ENCODE measurements at regions not wholly inside any gene's neighbourhood (a gene's known extent, or its start where the extent isn't known, plus 50 kb on each side); places are given as distances from the start of the nearest gene placed in this dataset.
"Not testable (repeated sequence)": the region's sequence is repeated elsewhere in the genome, so short reads cannot be mapped to it uniquely, and the experiment has no call there.

DNA sequence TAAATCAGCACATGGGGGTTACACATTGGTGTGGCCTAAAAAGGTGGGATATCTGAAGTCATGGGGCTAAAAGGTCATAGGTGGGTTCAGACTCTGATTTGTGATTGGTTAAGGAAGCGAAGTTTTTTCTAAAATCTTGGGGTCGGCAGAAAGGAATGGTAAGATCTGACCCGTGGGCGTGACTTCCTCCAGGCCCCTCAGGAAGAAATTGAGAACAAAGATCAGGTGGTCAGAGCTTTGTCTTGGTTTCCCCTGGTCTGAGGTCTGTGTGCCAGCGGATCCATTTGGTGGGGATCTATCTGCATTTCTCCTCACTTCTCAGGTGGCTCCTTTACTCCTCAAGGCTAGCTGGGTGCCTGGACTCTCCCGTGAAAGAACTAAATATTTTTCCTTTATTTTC lies 302.8 kb downstream of the ABCC12 start:
- DNase-seq: no peak

DNA sequence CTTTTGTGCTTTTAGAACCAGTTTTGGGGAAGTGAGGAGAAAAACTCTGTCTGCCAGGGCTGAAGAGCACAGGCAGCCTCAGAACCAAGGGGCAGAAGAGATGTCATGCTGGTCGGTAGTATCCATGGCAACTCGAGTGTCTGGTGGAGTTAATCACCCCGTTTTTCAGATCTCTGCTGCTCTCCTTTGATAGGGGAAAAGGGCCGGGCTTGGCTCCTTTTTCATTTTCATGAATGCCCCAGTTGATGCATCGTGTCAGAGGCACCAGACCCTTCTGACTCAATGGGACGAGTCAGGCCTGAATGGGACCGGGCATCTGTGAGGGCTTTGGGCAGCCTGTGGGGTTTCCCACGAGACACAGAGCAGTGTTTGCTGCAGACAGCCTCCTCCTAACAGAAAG lies 304.6 kb downstream of the ABCC12 start:
- no peak for DNase-seq

DNA sequence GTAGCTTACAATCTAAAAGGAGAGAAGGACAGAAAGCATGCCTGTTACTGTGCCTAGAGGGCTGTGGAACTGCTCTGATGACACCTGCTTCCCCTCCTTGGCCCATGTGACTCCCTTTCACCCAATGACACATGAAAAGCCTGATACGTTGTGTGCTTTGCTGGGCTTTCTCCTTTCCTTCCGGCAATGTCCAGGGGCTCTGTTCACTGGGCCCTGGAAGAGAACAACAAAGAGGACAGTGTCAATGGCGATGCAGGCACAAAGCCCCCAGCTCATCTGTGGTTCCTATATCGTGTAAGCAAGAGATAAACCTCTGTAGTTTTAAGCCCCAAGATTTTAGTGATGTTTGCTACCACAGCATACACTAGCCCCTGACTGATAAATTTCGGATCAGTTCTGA lies 306.1 kb downstream of the ABCC12 start:
- DNase-seq: no peak

DNA sequence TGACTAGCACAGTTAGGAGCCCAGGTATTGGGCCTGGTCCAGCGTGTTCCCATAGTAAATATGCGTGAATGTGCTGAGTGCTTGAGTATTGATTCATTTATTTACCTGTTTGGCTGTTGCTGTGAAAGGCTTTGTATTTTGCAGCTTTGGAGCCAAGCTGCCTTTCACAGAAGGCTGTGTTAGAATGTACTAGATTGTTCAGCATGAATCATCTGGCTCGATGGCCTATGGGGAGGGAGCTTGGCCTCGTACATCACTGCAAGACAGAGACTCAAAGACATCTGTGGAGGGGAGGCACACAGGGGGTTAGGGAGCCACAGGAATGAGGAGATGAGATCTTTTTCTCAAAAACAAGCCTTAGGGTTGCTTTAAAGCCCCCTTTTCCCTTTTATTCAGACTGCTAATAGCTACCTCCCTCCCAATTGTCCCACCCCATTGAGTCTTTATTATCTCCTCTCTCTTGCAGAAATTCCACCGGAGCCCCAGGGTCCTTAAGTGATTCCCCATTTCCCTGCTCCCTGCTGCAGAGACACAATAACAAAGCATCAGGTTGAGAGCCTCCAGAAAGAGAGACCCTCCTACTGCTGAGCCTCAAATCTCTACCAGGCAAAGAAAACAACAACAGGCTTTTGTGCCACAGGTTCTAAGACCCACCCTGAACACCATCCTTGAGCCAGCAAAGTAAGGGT lies 307.2 kb downstream of the ABCC12 start:
- DNase-seq: no peak

DNA sequence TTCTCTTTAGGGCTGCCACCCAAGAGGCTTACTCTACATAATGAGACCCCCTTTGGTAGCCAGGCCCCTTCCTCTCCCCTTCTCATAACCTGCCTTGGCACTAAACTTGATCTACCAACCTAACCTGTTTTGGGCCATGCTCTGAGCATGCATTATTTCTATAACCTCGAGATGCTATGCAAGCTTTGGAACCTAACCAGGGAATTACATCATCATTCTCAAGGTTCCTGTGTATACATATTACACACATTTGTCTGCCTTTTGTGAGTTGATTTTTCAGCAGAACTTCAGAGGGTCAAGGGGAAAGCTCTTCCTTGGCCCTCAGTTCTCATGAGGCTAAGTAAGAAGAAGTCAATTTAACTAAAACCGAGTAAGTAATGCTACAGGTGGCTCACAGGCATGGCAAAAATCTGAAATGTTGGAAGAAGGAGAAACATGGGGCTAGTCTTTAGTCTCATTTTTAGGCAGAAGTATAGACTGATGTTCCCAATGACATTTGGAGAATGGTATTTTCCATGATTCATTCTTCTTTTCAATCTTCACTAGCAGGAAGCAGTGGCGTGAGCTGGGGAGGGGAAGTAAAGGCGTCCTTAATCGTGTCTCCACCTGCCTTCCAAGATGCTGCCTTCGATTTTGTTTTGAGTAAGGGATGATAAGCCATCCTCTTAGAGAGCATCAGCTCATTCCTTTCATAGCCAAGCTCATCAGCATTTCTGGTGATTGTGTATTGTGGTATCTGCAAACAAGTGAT lies 308.4 kb downstream of the ABCC12 start:
- no peak for DNase-seq

DNA sequence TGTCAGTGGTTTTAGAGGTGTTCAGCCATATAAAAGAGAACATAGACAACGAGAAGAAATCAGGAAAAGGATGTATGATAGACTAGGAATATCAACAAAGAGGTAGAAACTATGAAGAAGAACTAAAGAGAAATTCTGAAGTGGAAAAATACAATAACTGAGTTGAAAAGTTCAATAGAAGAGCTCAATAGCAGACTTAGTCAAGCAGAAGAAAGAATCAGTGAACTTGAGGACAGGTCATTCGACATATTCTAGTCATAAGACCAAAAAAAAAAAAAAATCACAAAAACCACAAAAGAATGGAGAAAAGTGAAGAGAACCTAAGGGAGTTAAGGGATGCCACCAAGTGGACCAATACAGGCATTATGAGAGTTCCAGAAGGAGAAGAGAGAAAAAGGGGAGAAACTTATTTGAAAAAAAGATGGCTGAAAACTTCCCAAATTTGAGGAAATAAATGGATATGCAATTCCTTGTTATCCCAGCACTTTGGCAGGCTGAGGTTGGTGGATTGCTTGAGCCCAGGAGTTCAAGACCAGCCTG lies 321.2 kb downstream of the ABCC12 start:
- DNase-seq: no peak

DNA sequence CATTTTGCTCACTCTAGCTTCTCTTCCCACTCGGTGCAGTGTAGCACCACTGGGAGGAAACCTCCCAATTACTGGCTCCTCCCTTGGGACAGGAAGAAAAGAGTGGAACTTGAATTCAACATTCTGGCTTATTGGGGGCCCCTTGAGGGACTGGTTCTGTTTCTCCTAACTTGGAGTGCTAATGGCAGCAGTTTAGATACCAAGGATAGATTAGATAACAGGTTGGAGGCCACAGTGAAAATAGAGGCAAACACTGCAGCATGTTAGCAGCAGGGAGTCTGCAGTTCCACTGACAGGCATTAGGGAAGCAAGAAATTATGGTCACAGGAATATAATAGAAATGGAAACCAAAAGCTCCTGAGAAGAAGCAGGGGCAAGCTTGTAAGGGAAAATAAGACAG lies 322.0 kb downstream of the ABCC12 start:
- no peak for DNase-seq

DNA sequence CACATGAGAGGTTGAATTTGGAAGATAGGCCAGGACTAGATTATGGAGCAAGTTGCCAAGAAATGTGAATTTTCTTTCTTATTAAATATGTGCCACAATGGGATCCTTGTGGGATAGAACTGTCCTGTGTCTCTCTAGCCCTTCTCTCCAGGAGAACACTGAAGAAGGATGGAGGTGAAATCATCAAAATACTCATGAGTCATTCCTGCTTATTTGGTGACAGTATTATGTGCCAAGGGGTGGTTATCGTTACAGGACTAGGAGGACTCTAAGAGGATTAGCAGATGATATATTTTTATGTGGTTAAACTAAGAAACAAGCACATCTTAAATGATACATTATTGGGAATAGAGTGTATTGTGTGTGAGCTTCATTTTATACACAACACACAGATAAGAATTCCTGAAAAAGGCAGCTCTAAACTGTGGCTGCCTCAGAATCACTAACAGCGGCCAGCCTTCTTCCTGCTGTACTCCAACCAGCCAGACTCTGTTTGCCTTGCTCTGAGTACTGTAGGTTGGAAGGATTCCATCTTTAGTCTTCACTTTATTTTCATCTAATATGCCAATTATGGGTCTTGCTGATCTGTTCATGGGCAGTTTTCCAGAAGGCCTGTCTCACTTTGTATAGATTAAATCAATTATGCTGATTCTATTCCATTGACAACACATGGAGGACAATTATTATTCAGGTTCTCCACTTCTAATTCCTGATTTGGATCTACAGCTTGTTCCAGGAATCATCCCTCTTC lies 325.8 kb downstream of the ABCC12 start:
- DNase-seq: no peak

DNA sequence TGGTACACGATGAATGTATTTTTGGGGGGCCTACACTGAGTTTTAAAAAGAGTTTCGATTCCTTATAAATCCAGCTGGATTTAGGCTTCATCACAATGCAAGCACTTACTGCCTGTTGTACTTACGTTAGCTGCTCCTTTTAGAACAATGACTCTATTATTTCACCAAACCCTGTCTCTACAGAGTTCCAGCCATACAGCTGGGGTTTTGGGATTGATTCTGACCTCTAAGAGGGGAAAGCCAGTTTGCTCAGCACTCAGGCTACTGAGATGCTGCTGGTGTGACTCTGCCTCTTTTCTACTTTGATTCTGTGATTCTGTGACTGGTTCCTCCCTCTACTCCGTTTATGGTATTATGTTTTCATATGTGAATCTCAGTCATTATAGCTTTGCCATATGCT lies 329.7 kb downstream of the ABCC12 start:
- no peak for DNase-seq

DNA sequence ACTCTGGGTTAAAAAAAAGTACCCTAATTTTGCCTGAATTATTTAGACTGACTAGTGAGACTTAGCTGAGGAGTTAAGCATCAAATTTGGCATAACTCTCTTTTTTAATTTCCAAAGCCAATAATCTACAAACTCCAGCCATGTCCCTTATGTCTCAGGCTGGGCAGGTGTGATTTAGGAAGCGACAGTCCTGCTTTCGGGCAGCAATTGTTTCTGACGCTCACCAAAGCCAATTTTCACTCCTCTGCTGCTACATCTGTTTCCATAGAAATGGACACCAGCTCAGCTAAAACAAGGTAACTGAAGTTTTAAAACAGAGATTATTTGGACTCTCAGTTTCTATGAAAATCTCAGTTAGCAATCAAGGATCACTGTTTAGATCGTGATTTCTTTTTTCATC lies 338.7 kb downstream of the ABCC12 start:
- no peak for DNase-seq

DNA sequence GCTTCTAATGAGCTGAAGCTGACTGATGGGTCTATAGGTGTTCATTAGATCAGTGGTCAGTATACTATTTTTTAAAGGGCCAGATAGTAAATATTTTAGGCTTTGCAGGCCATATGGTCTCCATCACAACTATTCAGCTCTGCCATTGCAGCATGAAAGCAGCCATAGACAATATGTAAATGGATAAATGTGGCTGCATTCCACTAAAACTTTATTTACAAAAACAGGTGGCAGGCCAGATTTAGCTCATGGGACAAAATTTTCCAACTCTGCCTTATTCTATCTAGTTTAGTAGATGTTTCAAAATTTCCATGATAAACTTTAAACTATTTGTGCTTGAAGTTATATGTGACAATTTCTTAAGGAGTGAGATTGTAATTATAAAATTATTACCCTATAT lies 339.3 kb downstream of the ABCC12 start:
- DNase-seq: no peak

DNA sequence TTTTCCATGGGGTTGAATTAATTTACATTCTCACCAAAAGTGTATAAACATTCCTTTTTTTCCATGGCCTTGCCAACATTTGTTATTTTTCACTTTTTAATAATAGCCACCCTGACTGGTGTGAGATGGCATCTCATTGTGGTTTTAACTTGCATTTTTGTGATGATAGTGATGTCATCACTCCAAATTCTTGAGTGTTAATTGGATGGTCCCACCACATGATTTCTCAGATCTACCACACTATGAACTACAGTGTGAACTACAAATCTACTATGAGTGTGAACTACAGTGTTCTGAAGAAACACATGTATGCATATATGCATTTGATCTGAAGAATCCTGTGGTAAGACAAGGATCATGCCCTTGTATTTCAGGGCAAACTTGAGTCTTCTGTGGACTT lies 340.1 kb downstream of the ABCC12 start:
- no peak for DNase-seq

DNA sequence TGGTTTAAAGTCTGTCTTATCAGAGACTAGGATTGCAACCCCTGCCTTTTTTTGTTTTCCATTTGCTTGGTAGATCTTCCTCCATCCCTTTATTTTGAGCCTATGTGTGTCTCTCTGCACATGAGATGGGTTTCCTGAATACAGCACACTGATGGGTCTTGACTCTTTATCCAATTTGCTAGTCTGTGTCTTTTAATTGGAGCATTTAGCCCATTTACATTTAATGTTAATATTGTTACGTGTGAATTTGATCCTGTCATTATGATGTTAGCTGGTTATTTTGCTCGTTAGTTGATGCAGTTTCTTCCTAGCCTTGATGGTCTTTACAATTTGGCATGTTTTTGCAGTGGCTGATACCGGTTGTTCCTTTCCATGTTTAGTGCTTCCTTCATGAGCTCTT lies 344.0 kb downstream of the ABCC12 start:
- DNase-seq: not testable (repeated sequence)

DNA sequence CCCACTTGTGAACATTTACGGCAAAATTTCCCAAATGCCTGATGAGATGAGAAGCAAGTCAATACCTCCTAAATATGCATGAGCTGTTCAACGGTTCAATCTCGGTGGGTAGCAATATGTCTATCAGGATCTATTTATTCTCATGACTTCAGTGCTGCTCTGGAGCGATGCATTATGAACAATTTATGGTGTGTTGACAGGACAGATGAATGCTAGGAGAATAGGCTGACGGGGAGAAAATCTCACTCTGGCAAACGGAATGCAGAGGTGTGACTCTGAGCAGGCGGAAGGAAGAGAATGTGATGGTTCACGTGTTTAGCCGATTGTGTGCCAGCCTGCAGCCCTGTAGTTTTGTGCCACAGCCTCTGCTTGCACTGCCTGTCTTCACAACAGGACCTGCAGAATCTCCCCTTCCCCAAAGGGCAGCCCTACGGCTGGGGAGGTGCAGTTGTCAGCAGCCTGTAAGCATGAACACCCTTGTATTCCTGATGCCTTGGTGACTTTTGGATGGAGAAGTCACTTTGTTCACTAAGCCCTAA lies 345.2 kb downstream of the PHKB start:
- no peak for DNase-seq

DNA sequence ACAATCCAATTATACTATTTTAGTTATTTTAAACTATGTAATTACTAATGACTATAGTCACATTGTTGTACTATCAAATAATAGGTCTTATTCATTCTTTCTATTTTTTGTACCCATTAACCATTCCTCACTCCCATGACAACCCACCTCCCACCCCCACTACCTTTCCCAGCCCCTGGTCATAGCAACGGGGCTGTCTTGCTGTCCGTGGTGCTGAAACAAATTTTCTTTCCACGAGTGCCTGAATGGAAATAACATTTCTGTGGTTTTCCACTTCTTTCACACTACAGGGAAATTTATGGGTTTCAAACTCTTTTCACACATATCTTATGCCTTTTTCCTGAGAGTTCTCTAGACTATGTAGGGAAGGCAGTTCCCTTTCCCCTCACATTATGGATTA lies 326.6 kb downstream of the PHKB start:
- DNase-seq: no peak

DNA sequence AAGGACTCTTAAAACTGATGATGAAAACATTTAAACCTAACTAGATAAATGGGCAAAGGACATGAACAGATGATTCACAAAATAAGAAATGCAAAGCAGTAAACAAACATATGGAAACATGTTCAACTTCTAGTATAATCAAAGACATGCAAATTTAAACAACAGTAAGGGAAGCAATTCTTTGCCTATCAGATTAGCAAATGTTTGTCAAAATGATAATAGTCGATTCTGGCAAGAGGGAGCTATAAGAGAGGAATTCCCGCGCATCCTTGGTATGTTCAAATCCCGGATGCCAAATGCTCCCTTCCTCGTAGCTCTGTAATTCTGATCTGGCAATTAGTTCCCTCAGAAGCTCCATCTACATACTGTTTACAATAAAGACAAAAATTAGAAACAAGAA lies 320.5 kb downstream of the PHKB start:
- no peak for DNase-seq

DNA sequence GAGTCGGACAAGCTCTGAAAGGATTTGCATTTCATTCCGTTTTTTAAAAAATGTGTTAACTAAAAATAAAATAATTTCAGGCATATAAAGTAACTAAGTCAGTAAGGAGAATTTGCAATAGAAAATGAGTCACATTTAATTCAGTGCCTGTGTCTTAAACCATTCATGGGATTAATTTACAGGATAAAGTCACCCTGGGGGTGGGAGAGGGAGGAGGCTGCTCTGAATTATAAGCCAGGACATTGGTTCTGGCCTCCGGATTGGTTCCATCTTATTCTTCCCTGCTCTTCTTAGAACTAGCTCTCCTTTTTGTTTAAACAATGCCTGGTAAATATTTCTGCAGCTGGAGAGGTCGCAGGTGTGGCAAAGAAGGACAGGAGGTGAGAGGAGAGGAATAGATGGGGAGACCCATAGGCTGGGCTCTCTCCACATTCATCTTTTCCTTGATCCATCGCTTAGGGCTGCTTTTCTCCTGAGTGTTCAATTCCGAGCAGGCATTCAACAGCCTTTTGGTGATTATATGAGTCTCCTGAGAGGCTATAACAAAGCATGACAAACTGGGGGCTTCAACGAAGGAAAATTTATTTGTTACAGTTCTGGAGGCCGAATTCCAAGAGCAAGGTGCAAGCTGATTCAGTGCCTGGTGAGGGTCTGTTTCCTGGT lies 319.2 kb downstream of the PHKB start:
- no peak for DNase-seq

DNA sequence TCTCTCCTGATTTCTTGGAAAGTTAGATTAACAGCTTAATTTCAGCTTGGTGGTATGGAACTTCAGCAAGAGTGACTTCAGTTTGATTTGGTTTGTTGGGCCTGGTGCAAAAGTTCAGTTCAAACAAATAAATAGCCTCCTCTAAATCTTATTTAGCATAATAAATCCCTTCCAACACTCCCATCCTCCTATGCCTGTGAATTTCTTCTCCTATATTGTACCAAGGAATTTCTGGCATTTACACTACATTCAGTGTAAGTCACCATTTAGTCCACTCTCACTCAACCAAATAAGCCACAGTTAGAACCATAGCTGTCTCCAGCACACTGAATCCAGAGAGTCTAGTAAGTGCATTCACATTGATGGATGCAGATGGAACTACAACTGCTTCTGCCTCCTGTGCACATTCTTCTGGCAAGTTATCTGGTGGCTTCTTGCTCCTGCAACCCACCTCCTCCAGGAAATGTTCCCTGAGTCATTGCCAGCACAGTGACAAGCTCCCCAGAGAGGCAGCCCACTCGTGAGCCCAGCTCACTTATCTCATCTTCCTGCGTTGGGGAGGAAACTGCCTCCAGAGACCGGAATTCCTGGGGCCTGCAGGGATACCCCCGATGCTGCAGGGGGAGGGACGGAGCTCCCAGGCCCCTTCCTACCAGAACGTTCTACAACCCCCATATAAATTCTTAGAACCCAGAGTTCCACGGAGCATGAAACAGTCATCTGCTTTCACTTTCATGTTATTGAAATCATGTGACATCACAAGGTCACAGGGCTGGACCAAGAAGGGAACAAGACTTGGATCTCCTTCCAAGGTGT lies 318.3 kb downstream of the PHKB start:
- DNase-seq: peak; percentile 29

DNA sequence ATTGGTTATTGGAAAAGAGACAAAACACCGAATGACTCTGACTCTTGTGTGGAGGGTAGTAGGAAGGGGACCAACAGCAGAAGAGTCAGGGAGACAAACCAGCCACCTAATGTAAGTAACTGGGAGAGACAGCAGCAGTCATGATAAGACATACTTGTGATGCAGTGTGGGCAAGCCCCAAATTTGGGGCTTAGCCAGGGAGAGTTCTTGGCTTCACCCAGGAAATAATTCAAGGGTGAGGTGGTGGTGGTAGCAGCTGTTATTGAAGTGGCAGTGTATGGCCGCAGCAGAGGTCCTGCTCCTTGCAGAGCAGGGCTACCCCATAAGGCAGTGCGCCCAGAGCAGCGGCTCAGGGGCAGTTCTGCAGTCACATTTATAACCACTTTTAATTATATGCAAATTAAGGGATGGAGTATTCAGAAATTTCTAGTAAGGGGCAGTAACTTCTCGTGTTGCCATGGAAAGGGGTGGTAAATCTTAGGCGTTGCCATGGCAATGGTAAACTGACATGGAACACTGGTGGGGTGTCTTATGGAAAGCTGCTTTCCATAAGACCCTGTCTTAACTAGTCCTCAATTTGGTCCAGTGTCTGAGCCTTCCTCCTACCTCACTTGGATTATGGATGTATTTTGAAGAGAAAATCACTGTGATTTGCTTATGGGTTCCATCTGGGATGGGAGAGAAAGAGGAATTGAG lies 317.1 kb downstream of the PHKB start:
- DNase-seq: no peak

DNA sequence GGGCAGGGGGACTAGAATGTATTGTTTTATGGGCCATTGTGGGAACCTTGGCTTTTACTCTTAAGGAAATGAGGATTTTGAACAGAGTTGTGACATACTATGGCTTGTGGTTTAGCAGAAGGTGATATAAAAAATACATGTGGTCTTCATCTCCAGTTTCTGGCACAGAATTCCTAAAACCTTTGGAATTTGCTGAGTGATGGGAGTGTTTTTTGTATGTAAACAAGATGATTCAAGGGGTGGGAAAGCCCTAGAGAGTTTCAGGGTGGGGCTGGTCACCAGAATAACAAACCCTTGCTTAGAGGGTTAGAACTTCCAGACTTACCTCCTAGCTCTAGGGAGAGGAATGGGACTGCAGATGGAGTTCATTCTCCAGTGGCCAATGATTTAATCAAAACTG lies 316.1 kb downstream of the PHKB start:
- DNase-seq: no peak

DNA sequence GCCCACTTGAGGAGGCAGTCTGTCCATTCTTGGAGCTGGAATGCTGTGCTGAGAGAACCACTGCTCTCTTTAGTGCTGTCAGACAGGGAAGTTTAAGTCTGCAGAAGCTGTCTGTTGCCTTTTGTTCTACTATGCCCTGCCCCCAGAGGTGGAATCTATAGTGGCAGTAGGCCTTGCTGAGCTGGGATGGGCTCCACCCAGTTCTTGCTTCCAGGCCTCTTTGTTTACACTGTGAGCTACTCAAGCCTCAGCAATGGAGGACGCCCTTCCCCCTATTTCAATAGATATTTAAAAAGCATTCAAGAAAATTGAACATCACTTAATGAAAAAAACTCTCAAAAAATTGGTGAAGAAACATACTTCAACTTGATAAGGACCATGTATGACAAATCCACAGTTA lies 313.5 kb downstream of the PHKB start:
- no peak for DNase-seq

Data from CD4-positive, alpha-beta T cell treated with Interleukin-17A for 1 hour (primary cell).